ENCODE measurements at regions not wholly inside any gene's neighbourhood (a gene's known extent, or its start where the extent isn't known, plus 50 kb on each side); places are given as distances from the start of the nearest gene placed in this dataset.
"Not testable (repeated sequence)": the region's sequence is repeated elsewhere in the genome, so short reads cannot be mapped to it uniquely, and the experiment has no call there.

DNA sequence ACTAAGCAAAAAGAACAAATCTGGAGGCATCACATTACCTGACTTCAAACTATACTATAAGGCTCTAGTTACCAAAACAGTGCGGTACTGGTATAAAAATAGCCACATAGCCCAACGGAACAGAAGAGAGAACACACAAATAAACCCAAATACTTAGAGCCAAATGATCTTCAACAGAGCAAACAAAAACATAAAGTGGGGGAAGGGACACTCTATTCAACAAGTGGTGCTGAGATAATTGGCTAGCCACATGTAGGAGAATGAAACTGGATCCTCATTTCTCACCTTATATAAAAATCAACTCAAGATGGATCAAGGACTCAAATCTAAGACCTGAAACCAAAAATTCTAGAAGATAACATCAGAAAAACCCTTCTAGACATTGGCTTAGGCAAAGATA lies 89.9 kb upstream of the ZNF608 start:
- not testable (repeated sequence) for H3K36me3 ChIP-seq (ENCODE audit: control insufficient read depth in 1 of 2, insufficient read depth in 2 of 2, low read length in 2 of 2); H4K12ac ChIP-seq (ENCODE audit: low read depth, low read length); H3K18ac ChIP-seq (ENCODE audit: low read length); DNase-seq; H3K9me3 ChIP-seq (ENCODE audit: insufficient read depth, low read depth, low read length); H3K4me3 ChIP-seq (ENCODE audit: low read depth, low read length); H2BK12ac ChIP-seq (ENCODE audit: low read length); H4K8ac ChIP-seq (ENCODE audit: low read depth, low read length); H2BK120ac ChIP-seq (ENCODE audit: insufficient read depth, low read length, poor library complexity); H3K27me3 ChIP-seq (ENCODE audit: insufficient read depth, low read length); H2BK5ac ChIP-seq (ENCODE audit: low read depth, low read length, poor library complexity); H2AK5ac ChIP-seq (ENCODE audit: low read length); H3K4me1 ChIP-seq (ENCODE audit: control insufficient read depth in 1 of 2, insufficient read depth in 2 of 2, low read length in 2 of 2); H3K27ac ChIP-seq (ENCODE audit: low read depth, low read length); H3K4me2 ChIP-seq (ENCODE audit: low read length); H3K79me2 ChIP-seq (ENCODE audit: control insufficient read depth, insufficient read depth, low read length, poor library complexity); H4K91ac ChIP-seq (ENCODE audit: low read depth, low read length); H2AFZ ChIP-seq (ENCODE audit: insufficient read depth, low read length, poor library complexity); H3K9ac ChIP-seq (ENCODE audit: low read length); H3K14ac ChIP-seq (ENCODE audit: low read length); H3K23ac ChIP-seq (ENCODE audit: low read length); H3K79me1 ChIP-seq (ENCODE audit: low read length); H3K4ac ChIP-seq (ENCODE audit: low read depth, low read length)
- no CpG with 5 or more reads among the region's 2 CpGs for WGBS (ENCODE audit: extremely low coverage, insufficient coverage, insufficient read length)

DNA sequence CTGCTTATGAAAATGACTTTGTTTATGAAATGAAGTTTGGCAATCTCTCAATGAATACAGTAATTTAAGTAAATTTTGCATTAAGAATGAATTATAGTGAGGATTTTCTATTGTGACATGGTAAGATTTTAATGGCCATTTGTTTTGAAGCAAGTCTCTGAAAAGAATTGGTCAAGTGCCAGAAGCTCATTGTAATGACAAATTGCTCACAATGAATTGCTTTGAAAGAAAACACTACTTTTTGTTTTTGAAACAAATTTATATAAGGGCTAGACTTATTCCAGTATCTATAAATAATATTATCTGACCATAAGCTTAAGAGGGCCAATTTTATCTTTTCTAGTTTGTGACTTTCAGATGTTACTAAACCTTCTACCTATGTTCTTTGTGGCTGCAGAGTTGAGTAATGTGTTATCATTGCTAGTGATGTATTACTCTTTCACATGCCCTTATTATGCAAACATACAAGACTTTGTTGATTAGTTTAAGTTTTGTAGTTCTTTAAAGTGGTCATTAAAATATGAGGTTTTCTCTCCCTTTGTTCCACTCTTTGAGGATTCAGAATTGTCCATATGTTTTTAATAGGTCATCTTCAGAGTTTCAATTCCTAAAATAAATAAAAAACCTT lies 93.0 kb upstream of the ZNF608 start:
- H3K9ac ChIP-seq (ENCODE audit: low read length): no peak overlapping the region
- no peak overlapping the region for H2BK12ac ChIP-seq (ENCODE audit: low read length)
- H3K4me2 ChIP-seq (ENCODE audit: low read length): no peak overlapping the region
- DNase-seq: no peak
- H4K8ac ChIP-seq (ENCODE audit: low read depth, low read length): no peak overlapping the region
- no peak overlapping the region for H3K23ac ChIP-seq (ENCODE audit: low read length)
- no peaks in the 10 kb centered on the region for H3K79me1 ChIP-seq (ENCODE audit: low read length)
- H3K4me3 ChIP-seq (ENCODE audit: low read depth, low read length): no peak overlapping the region
- no peak overlapping the region for H2AK5ac ChIP-seq (ENCODE audit: low read length)
- no peak overlapping the region for H2AFZ ChIP-seq (ENCODE audit: insufficient read depth, low read length, poor library complexity)
- H3K18ac ChIP-seq (ENCODE audit: low read length): no peak overlapping the region
- H3K79me2 ChIP-seq (ENCODE audit: control insufficient read depth, insufficient read depth, low read length, poor library complexity): no peaks in the 10 kb centered on the region
- no peak overlapping the region for H3K27ac ChIP-seq (ENCODE audit: low read depth, low read length)
- no peak overlapping the region for H4K91ac ChIP-seq (ENCODE audit: low read depth, low read length)
- H4K12ac ChIP-seq (ENCODE audit: low read depth, low read length): no peak overlapping the region
- no peak overlapping the region for H3K14ac ChIP-seq (ENCODE audit: low read length)
- H3K27me3 ChIP-seq (ENCODE audit: insufficient read depth, low read length): no peaks in the 10 kb centered on the region
- H3K4me1 ChIP-seq (ENCODE audit: control insufficient read depth in 1 of 2, insufficient read depth in 2 of 2, low read length in 2 of 2): no peaks in the 10 kb centered on the region
- H2BK120ac ChIP-seq (ENCODE audit: insufficient read depth, low read length, poor library complexity): no peak overlapping the region
- no peaks in the 10 kb centered on the region for H3K36me3 ChIP-seq (ENCODE audit: control insufficient read depth in 1 of 2, insufficient read depth in 2 of 2, low read length in 2 of 2)
- H3K4ac ChIP-seq (ENCODE audit: low read depth, low read length): no peak overlapping the region
- no peak overlapping the region for H2BK5ac ChIP-seq (ENCODE audit: low read depth, low read length, poor library complexity)
- no peaks in the 10 kb centered on the region for H3K9me3 ChIP-seq (ENCODE audit: insufficient read depth, low read depth, low read length)

DNA sequence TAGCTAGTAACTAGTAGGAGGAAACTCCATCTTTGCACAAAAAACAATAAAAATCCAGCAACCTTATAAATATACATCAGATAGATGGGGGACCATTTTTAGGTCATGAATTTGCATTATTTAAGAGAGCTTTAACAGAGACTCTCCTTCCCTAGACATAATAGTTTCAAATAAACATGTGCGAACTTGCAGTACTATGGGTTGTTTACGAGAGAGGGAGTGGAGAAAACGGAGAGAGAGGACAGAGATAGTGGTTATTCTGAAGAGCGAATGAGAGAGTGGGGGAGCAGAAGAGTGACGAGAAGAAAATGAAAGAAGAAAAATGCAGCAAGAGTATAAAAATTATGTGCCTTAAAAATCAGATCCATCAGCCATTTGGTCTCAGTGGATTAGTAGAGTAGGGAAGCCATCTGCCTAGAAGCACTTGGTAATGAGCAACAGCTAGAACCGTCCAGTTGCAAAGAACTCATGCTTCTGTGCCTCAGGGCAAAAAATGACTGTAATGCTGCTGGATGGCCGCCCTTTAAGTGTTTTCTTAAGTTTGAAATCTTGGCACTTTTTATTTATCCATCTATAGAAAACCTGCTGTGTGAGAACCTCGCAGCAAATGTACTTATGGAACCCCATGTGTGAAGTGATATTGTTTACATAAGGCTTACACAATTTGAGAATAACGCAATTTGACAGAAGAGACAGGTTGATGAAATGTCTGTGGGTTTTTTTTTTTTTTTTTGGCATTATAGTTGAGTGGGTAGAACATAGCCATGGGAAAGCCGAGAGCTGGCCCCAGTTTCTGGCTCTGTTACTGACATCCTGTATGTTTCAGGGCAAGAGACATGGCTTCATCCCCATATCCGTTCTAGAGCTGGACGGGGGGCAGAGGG lies 95.6 kb upstream of the ZNF608 start:
- H2AK5ac ChIP-seq (ENCODE audit: low read length): no peak overlapping the region
- no peak overlapping the region for H3K23ac ChIP-seq (ENCODE audit: low read length)
- no peaks in the 10 kb centered on the region for H3K36me3 ChIP-seq (ENCODE audit: control insufficient read depth in 1 of 2, insufficient read depth in 2 of 2, low read length in 2 of 2)
- H3K4me3 ChIP-seq (ENCODE audit: low read depth, low read length): no peak overlapping the region
- H4K91ac ChIP-seq (ENCODE audit: low read depth, low read length): no peak overlapping the region
- no peak overlapping the region for H4K8ac ChIP-seq (ENCODE audit: low read depth, low read length)
- no peak overlapping the region for H4K12ac ChIP-seq (ENCODE audit: low read depth, low read length)
- no peaks in the 10 kb centered on the region for H3K79me2 ChIP-seq (ENCODE audit: control insufficient read depth, insufficient read depth, low read length, poor library complexity)
- no peak overlapping the region for H3K18ac ChIP-seq (ENCODE audit: low read length)
- no peak overlapping the region for H3K9ac ChIP-seq (ENCODE audit: low read length)
- no peak overlapping the region for H2BK12ac ChIP-seq (ENCODE audit: low read length)
- H3K4me2 ChIP-seq (ENCODE audit: low read length): no peak overlapping the region
- no peak overlapping the region for H3K14ac ChIP-seq (ENCODE audit: low read length)
- H3K4ac ChIP-seq (ENCODE audit: low read depth, low read length): no peak overlapping the region
- no peaks in the 10 kb centered on the region for H3K27me3 ChIP-seq (ENCODE audit: insufficient read depth, low read length)
- no peak overlapping the region for H2BK5ac ChIP-seq (ENCODE audit: low read depth, low read length, poor library complexity)
- no peaks in the 10 kb centered on the region for H3K9me3 ChIP-seq (ENCODE audit: insufficient read depth, low read depth, low read length)
- DNase-seq: peak; percentile 55 to 69
- H2AFZ ChIP-seq (ENCODE audit: insufficient read depth, low read length, poor library complexity): no peak overlapping the region
- no peaks in the 10 kb centered on the region for H3K4me1 ChIP-seq (ENCODE audit: control insufficient read depth in 1 of 2, insufficient read depth in 2 of 2, low read length in 2 of 2)
- H2BK120ac ChIP-seq (ENCODE audit: insufficient read depth, low read length, poor library complexity): no peak overlapping the region
- H3K27ac ChIP-seq (ENCODE audit: low read depth, low read length): no peak overlapping the region
- no peaks in the 10 kb centered on the region for H3K79me1 ChIP-seq (ENCODE audit: low read length)
- 100% methylated on average over 3 of the region's 12 CpGs for WGBS (ENCODE audit: extremely low coverage, insufficient coverage, insufficient read length)

DNA sequence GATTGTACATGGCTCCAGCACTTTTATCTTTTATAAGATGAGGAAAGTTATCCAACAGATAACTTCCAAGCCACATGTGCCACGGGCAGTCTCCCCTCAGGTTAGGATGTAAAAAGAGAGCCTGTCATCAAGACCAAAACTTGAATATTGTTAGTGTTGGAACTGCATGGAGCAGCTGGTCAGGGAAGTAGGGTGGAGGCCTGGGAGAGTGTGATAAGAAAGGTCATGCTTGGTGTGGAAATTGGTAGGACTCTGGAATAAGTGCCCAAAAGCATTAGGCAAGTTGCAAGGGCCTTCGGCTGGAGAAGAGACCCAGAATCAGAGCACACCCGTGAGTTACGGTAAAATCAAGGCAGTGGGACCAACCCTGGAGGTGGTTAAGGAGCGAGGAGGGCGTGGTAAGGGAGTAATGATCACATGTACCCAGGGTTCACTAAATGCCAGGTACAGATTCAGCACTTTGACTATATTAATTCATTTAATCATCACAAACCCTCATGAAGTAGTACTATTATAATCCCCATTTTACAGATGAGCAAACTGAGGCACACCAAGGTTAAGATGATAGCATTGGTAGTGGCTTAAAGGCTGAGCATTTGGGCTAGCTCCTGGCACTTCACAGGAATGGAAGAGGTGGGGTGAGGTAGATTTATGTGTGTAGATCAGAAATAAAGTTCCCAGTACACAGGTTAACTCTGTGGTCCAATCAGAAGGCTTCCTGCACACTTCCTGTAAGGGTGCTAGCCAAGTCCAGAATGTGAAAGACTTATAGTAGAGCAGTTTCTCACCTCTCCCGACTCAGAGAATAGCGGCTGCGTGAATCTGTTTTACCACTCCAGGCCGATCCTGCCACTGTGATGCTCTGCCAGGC lies 96.5 kb upstream of the ZNF608 start:
- Histone ChIP-seq H4K12ac (ENCODE audit: low read depth, low read length) (no peak overlapping the region), H3K23ac (ENCODE audit: low read length) (no peak overlapping the region), H2AFZ (ENCODE audit: insufficient read depth, low read length, poor library complexity) (no peak overlapping the region), H2BK5ac (ENCODE audit: low read depth, low read length, poor library complexity) (no peak overlapping the region), H4K91ac (ENCODE audit: low read depth, low read length) (no peak overlapping the region), H3K27me3 (ENCODE audit: insufficient read depth, low read length) (no peaks in the 10 kb centered on the region), H3K4me2 (ENCODE audit: low read length) (no peak overlapping the region), H3K36me3 (ENCODE audit: control insufficient read depth in 1 of 2, insufficient read depth in 2 of 2, low read length in 2 of 2) (no peaks in the 10 kb centered on the region), H3K27ac (ENCODE audit: low read depth, low read length) (no peak overlapping the region), H3K14ac (ENCODE audit: low read length) (no peak overlapping the region), H2BK120ac (ENCODE audit: insufficient read depth, low read length, poor library complexity) (no peak overlapping the region), H3K9ac (ENCODE audit: low read length) (no peak overlapping the region), H3K18ac (ENCODE audit: low read length) (no peak overlapping the region), H2AK5ac (ENCODE audit: low read length) (no peak overlapping the region), H3K79me2 (ENCODE audit: control insufficient read depth, insufficient read depth, low read length, poor library complexity) (no peaks in the 10 kb centered on the region), H2BK12ac (ENCODE audit: low read length) (no peak overlapping the region), H3K4ac (ENCODE audit: low read depth, low read length) (no peak overlapping the region), H3K4me3 (ENCODE audit: low read depth, low read length) (no peak overlapping the region), H4K8ac (ENCODE audit: low read depth, low read length) (no peak overlapping the region), H3K4me1 (ENCODE audit: control insufficient read depth in 1 of 2, insufficient read depth in 2 of 2, low read length in 2 of 2) (no peaks in the 10 kb centered on the region), H3K9me3 (ENCODE audit: insufficient read depth, low read depth, low read length) (no peaks in the 10 kb centered on the region), H3K79me1 (ENCODE audit: low read length) (no peaks in the 10 kb centered on the region)
- no peak for DNase-seq
- no CpG with 5 or more reads among the region's 10 CpGs for WGBS (ENCODE audit: extremely low coverage, insufficient coverage, insufficient read length)
